A673 (cell line): ENCODE measurements at regions not wholly inside any gene's neighbourhood (a gene's known extent, or its start where the extent isn't known, plus 50 kb on each side); places are given as distances from the start of the nearest gene placed in this dataset.

Source experiments
- CTCF ChIP-seq: fragments of 300-800, 200-600 bp; sonication (generic); conservative IDR thresholded peaks from 2 replicates; pipeline ENCODE4 v1.5.1; 2017; ENCODE audit warnings: low read depth, mild to moderate bottlenecking, antibody characterized with exemption, low read length, moderate library complexity, mixed read lengths
- EZH2 ChIP-seq: fragments of 200-600 bp; sonication (generic); IDR thresholded peaks from 2 replicates; pipeline ENCODE4 v1.6.1; 2017; ENCODE audit warnings: borderline replicate concordance, low read depth, mild to moderate bottlenecking, mixed read lengths, antibody characterized with exemption, low read length; ENCODE audit not compliant: poor library complexity, severe bottlenecking

GRCh38 chr1:34328281-34328799 is 151.6 kb downstream of the C1orf94 start:
- TF ChIP-seq CTCF: no peak
- no peak for TF ChIP-seq EZH2
